ENCODE measurements at regions not wholly inside any gene's neighbourhood (a gene's known extent, or its start where the extent isn't known, plus 50 kb on each side); places are given as distances from the start of the nearest gene placed in this dataset.

DNA sequence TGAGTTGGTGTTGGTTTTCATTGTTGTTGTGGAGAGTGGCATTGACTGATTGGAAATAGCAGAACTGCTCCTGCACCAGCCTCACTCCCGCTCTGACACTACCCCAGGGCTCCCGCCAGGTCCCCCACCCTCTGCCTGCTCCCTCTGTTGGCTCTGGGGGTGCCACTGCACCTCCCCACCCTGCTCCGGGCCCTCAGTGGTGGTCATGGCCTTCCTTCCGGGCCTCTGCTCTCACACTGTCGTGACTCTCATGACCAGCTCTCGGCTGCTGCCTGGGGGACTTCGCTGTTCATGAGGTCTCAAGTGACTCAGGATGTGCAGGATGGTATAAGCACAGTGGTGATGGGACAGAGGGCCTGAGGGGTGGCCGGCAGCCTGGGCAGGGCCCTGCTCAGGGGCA, 113.2 kb downstream of the MARCHF4 start:
- Histone ChIP-seq H3K79me2 (ENCODE audit: control insufficient read depth, insufficient read depth, low read length) (no peaks in the 10 kb centered on the region), H4K20me1 (replicated peaks; ENCODE audit: control insufficient read depth, extremely low read depth, insufficient read depth, low read length) (no peaks in the 10 kb centered on the region), H3K9me1 (replicated peaks; ENCODE audit: control insufficient read depth, extremely low read depth, insufficient read depth, low read length) (no peaks in the 10 kb centered on the region), H3K4me3 (replicated peaks in 1 of 3; ENCODE audit: insufficient read depth in 1 of 3, low read depth in 1 of 3, low read length in 3 of 3) (no peak overlapping the region), H3K9me3 (replicated peaks; ENCODE audit: control insufficient read depth, insufficient read depth, low read length) (no peaks in the 10 kb centered on the region), H3K36me3 (ENCODE audit: control insufficient read depth in 2 of 2, extremely low read depth in 1 of 2, insufficient read depth in 2 of 2, low read length in 2 of 2) (no peaks in the 10 kb centered on the region), H3K4me1 (ENCODE audit: control insufficient read depth, extremely low read depth, insufficient read depth, low read length) (no peaks in the 10 kb centered on the region), H3K9ac (replicated peaks; ENCODE audit: extremely low read depth, insufficient read depth, low read length) (no peak overlapping the region), H3K4me2 (ENCODE audit: insufficient read depth, low read length) (no peak overlapping the region), H2AFZ (ENCODE audit: low read depth, low read length) (no peak overlapping the region), H3K27me3 (ENCODE audit: control insufficient read depth in 2 of 2, insufficient read depth in 2 of 2, low read length in 2 of 2) (no peaks in the 10 kb centered on the region), H3K27ac (ENCODE audit: insufficient read depth, low read depth, low read length) (no peak overlapping the region)
- CTCF ChIA-PET: no interaction called here
- POLR2A ChIA-PET: no interaction called here
- FAIRE-seq (no peak), DNase-seq (ENCODE audit: low read depth, low spot score) (no peak)
- TF ChIP-seq FOS (IDR thresholded peaks at IDR 0.05; ENCODE audit: borderline replicate concordance, insufficient read depth, low read length) (no peak), MYC (IDR thresholded peaks at IDR 0.05; ENCODE audit: low read depth, low read length) (no peak), GATA2 (IDR thresholded peaks at IDR 0.05; ENCODE audit: insufficient read depth, insufficient read length, low read depth, low read length) (no peak), CTCF (IDR thresholded peaks at IDR 0.05; ENCODE audit: extremely low read depth in 1 of 2, insufficient read depth in 1 of 2, low read depth in 1 of 2, low read length in 2 of 2) (no peak), JUN (IDR thresholded peaks at IDR 0.05; ENCODE audit: borderline replicate concordance, insufficient read depth, insufficient read length, low read depth) (no peak), EZH2 (IDR thresholded peaks at IDR 0.05; ENCODE audit: borderline replicate concordance, low read depth, low read length, severe bottlenecking) (no peak), POLR2AphosphoS5 (IDR thresholded peaks at IDR 0.05; ENCODE audit: insufficient read depth, low read depth, low read length) (no peak), POLR2A (IDR thresholded peaks at IDR 0.05; ENCODE audit: low read depth, low read length) (no peak)
- TF ChIP-seq, protein P1, sequence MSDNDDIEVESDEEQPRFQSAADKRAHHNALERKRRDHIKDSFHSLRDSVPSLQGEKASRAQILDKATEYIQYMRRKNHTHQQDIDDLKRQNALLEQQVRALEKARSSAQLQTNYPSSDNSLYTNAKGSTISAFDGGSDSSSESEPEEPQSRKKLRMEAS (IDR thresholded peaks at IDR 0.05; ENCODE audit: insufficient read depth, insufficient read length): no peak
- intact Hi-C loops (cut with micrococcal nuclease) (no loop called here), dilution Hi-C loops (cut with MboI; ENCODE audit: extremely low pct_ligation_motif_present, low sequenced_read_pairs) (no loop called here)
- BruUV-seq (replicated peaks): no TSS peak
